ENCODE measurements at regions not wholly inside any gene's neighbourhood (a gene's known extent, or its start where the extent isn't known, plus 50 kb on each side); places are given as distances from the start of the nearest gene placed in this dataset.
"Not testable (repeated sequence)": the region's sequence is repeated elsewhere in the genome, so short reads cannot be mapped to it uniquely, and the experiment has no call there.

- no peak for DNase-seq (ENCODE audit: low read depth in 2 of 3, low spot score in 1 of 3)
Measured at GRCh38 chrX:122270809-122271494, 913.1 kb upstream of the GRIA3 start.

- no peak for DNase-seq (ENCODE audit: low read depth in 2 of 3, low spot score in 1 of 3)
Measured at GRCh38 chrX:122272011-122272410, 912.1 kb upstream of the GRIA3 start.

- no peak for DNase-seq (ENCODE audit: low read depth in 2 of 3, low spot score in 1 of 3)
Measured at GRCh38 chrX:122279746-122280145, 904.3 kb upstream of the GRIA3 start.

GRCh38 chrX:122299822-122300221 is 884.3 kb upstream of the GRIA3 start:
- not testable (repeated sequence) for DNase-seq (ENCODE audit: low read depth in 2 of 3, low spot score in 1 of 3)

- DNase-seq (ENCODE audit: low read depth in 2 of 3, low spot score in 1 of 3): no peak
Measured at GRCh38 chrX:122301491-122301890, 882.6 kb upstream of the GRIA3 start.

- DNase-seq (ENCODE audit: low read depth in 2 of 3, low spot score in 1 of 3): no peak
Measured at GRCh38 chrX:122303761-122304160, 880.3 kb upstream of the GRIA3 start.

- no peak for DNase-seq (ENCODE audit: low read depth in 2 of 3, low spot score in 1 of 3)
Measured at GRCh38 chrX:122344816-122345215, 839.3 kb upstream of the GRIA3 start.

- DNase-seq (ENCODE audit: low read depth in 2 of 3, low spot score in 1 of 3): no peak
Measured at GRCh38 chrX:122363112-122363795, 820.8 kb upstream of the GRIA3 start.

- not testable (repeated sequence) for DNase-seq (ENCODE audit: low read depth in 2 of 3, low spot score in 1 of 3)
Measured at GRCh38 chrX:122375533-122375932, 808.5 kb upstream of the GRIA3 start.

- DNase-seq (ENCODE audit: low read depth in 2 of 3, low spot score in 1 of 3): no peak
Measured at GRCh38 chrX:122389005-122389404, 795.1 kb upstream of the GRIA3 start.

GRCh38 chrX:122418758-122419157 is 765.3 kb upstream of the GRIA3 start:
- DNase-seq (ENCODE audit: low read depth in 2 of 3, low spot score in 1 of 3): no peak

GRCh38 chrX:122421434-122422121 is 762.5 kb upstream of the GRIA3 start:
- no peak for DNase-seq (ENCODE audit: low read depth in 2 of 3, low spot score in 1 of 3)

GRCh38 chrX:122422547-122422946 is 761.5 kb upstream of the GRIA3 start:
- no peak for DNase-seq (ENCODE audit: low read depth in 2 of 3, low spot score in 1 of 3)

- DNase-seq (ENCODE audit: low read depth in 2 of 3, low spot score in 1 of 3): no peak
Measured at GRCh38 chrX:122434942-122435341, 749.1 kb upstream of the GRIA3 start.

GRCh38 chrX:122439831-122440230 is 744.2 kb upstream of the GRIA3 start:
- DNase-seq (ENCODE audit: low read depth in 2 of 3, low spot score in 1 of 3): no peak

- no peak for DNase-seq (ENCODE audit: low read depth in 2 of 3, low spot score in 1 of 3)
Measured at GRCh38 chrX:122440832-122441231, 743.2 kb upstream of the GRIA3 start.

- DNase-seq (ENCODE audit: low read depth in 2 of 3, low spot score in 1 of 3): no peak
Measured at GRCh38 chrX:122441451-122441850, 742.6 kb upstream of the GRIA3 start.

GRCh38 chrX:122445466-122445865 is 738.6 kb upstream of the GRIA3 start:
- DNase-seq (ENCODE audit: low read depth in 2 of 3, low spot score in 1 of 3): no peak

- DNase-seq (ENCODE audit: low read depth in 2 of 3, low spot score in 1 of 3): no peak
Measured at GRCh38 chrX:122464341-122464740, 719.7 kb upstream of the GRIA3 start.

- DNase-seq (ENCODE audit: low read depth in 2 of 3, low spot score in 1 of 3): no peak
Measured at GRCh38 chrX:122475306-122475705, 708.8 kb upstream of the GRIA3 start.

- DNase-seq (ENCODE audit: low read depth in 2 of 3, low spot score in 1 of 3): no peak
Measured at GRCh38 chrX:122500556-122500955, 683.5 kb upstream of the GRIA3 start.

- no peak for DNase-seq (ENCODE audit: low read depth in 2 of 3, low spot score in 1 of 3)
Measured at GRCh38 chrX:122501652-122502051, 682.4 kb upstream of the GRIA3 start.

Data from stimulated activated CD4-positive, alpha-beta T cell treated with anti-CD3 and anti-CD28 coated beads, Interleukin-12 subunit alpha, Interleukin-12 subunit beta, amount 100 ng/mL, for 48 hours (primary cell).